OCI-LY7 (cell line): ENCODE measurements at regions not wholly inside any gene's neighbourhood (a gene's known extent, or its start where the extent isn't known, plus 50 kb on each side); places are given as distances from the start of the nearest gene placed in this dataset.

Source experiments
- CTCF ChIP-seq: fragments of 200-600 bp; sonication (generic); conservative IDR thresholded peaks from 2 replicates; pipeline ENCODE4 v1.5.1; 2014; ENCODE audit warnings: mild to moderate bottlenecking, antibody characterized with exemption, low read length, moderate library complexity, mixed read lengths
- EZH2phosphoT487 ChIP-seq: fragments of 200-600 bp; sonication (generic); IDR thresholded peaks from 2 replicates; pipeline ENCODE4 v1.6.1; 2018; ENCODE audit warnings: low read depth, borderline replicate concordance, mild to moderate bottlenecking, mixed run types, antibody characterized with exemption, low read length, moderate library complexity, mixed read lengths

GRCh38 chr3:55309336-55309735, 177.8 kb downstream of the WNT5A start:
- TF ChIP-seq CTCF = no peak
- no peak for TF ChIP-seq EZH2phosphoT487
